ENCODE measurements at regions not wholly inside any gene's neighbourhood (a gene's known extent, or its start where the extent isn't known, plus 50 kb on each side); places are given as distances from the start of the nearest gene placed in this dataset.

DNA sequence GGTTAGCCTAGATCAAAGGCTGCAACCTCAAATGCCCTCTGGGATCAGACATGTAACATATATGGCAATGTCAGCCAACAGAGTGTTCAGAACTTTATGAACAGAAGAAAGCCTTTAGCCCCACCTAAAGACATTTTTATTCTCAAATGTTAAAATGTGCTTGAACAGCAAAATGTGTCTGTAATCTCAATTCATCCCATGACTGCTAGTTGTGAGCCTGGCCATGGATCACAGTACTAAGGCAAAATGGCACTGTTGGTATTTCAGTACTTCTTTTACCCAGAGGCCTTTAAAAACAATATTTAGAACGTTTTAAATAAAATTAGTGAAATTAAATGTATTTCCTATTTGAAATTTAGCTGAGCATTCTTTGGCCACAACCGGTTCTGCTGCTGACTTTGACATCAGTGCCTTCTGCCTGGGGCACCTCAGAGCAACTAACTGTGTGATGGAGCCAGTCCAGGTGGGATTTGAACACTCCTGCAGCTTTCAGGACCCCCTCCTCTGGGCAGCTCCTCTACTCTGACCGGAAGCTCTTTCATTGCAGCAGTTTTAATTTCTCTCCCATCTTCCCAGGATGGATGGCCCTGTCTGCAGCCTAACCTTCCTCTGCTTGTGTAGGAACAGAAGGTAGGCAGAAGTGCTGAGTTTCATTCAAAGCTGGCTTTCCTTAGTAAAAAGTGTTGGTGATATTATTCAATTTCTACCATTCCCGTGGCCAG lies 68.3 kb upstream of the NFIA start:
- TF ChIP-seq, protein P1, sequence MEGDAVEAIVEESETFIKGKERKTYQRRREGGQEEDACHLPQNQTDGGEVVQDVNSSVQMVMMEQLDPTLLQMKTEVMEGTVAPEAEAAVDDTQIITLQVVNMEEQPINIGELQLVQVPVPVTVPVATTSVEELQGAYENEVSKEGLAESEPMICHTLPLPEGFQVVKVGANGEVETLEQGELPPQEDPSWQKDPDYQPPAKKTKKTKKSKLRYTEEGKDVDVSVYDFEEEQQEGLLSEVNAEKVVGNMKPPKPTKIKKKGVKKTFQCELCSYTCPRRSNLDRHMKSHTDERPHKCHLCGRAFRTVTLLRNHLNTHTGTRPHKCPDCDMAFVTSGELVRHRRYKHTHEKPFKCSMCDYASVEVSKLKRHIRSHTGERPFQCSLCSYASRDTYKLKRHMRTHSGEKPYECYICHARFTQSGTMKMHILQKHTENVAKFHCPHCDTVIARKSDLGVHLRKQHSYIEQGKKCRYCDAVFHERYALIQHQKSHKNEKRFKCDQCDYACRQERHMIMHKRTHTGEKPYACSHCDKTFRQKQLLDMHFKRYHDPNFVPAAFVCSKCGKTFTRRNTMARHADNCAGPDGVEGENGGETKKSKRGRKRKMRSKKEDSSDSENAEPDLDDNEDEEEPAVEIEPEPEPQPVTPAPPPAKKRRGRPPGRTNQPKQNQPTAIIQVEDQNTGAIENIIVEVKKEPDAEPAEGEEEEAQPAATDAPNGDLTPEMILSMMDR (IDR thresholded peaks at IDR 0.05; ENCODE audit: insufficient read depth, low read length, poor library complexity, severe bottlenecking), result no peak
- no peak for TF ChIP-seq EZH2phosphoT487 (conservative IDR thresholded peaks at IDR 0.05; ENCODE audit: low read length)

Measured in SU-DHL-6 (cell line).